GM12872 (cell line): ENCODE measurements at regions not wholly inside any gene's neighbourhood (a gene's known extent, or its start where the extent isn't known, plus 50 kb on each side); places are given as distances from the start of the nearest gene placed in this dataset.
A peak's percentile ranks its signal among the peaks of the same experiment; 100 is the strongest.

Source experiments
- CTCF ChIP-seq: IDR thresholded peaks from 3 replicates; pipeline ENCODE4 v1.5.1; 2011; ENCODE audit warnings: low read depth, mild to moderate bottlenecking, low read length, moderate library complexity; ENCODE audit not compliant: insufficient read depth

- TF ChIP-seq CTCF, result no peak
These were observed 254.6 kb upstream of the SOX14 start for GRCh38 chr3:137509354-137510045.

GRCh38 chr3:137511655-137512054 lies 252.5 kb upstream of the SOX14 start:
- no peak for TF ChIP-seq CTCF

- peak; percentile 22; the same call in 2 of the 3 replicates for TF ChIP-seq CTCF
These were observed 249.3 kb upstream of the SOX14 start for GRCh38 chr3:137514853-137515252.

GRCh38 chr3:137519602-137520001 lies 244.5 kb upstream of the SOX14 start:
- no peak for TF ChIP-seq CTCF

GRCh38 chr3:137524751-137525150 lies 239.4 kb upstream of the SOX14 start:
- TF ChIP-seq CTCF, result no peak

- no peak for TF ChIP-seq CTCF
These were observed 238.6 kb upstream of the SOX14 start for GRCh38 chr3:137525471-137525870.

GRCh38 chr3:137542049-137542448 lies 222.1 kb upstream of the SOX14 start:
- TF ChIP-seq CTCF, result no peak
